ENCODE measurements at regions not wholly inside any gene's neighbourhood (a gene's known extent, or its start where the extent isn't known, plus 50 kb on each side); places are given as distances from the start of the nearest gene placed in this dataset.

DNA sequence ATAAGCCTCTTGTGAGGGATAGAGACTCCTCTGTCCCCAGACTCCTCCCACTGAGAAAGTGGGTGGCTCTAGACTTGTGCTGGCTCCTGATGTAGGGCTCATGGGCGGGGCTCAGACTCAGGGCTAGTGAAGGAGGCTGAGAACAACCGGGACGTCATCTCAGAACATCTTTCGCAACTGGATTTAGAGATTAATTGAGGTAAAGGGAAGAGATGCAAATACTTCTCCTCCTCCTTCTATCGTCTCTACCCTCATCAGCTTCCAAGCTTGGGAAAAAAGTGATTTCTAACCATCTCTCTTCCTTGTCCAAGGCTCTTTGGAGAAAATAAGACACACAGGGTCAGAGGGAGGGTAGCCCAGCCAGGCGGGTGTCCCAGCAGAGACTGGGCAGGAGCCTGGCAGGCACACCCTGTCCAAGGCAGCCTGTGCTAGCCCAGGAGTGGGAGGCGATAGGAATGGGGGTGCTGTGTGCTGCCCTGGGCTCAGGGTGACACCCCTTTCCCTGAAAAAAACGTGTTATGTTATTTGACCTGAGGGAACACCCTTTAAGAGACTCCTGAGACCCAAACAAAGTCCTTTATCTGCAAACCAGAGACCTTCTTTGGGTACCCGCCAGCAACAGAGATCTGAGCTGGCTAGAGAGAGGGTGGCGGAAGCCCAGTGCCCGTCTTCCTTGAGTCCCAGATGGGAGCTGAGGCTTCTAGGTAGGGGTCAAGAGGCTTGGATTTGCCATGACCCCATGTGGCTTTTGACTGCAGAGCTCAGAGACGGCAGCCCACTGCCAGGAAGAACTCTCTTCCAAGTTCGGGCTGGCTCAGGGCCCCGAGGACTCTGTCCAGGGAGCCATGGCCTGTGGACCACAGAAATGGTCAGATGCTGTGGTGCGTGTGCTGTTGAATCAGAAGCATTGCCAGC is 160.9 kb downstream of the ADAMTS15 start:
- TF ChIP-seq, protein P1, sequence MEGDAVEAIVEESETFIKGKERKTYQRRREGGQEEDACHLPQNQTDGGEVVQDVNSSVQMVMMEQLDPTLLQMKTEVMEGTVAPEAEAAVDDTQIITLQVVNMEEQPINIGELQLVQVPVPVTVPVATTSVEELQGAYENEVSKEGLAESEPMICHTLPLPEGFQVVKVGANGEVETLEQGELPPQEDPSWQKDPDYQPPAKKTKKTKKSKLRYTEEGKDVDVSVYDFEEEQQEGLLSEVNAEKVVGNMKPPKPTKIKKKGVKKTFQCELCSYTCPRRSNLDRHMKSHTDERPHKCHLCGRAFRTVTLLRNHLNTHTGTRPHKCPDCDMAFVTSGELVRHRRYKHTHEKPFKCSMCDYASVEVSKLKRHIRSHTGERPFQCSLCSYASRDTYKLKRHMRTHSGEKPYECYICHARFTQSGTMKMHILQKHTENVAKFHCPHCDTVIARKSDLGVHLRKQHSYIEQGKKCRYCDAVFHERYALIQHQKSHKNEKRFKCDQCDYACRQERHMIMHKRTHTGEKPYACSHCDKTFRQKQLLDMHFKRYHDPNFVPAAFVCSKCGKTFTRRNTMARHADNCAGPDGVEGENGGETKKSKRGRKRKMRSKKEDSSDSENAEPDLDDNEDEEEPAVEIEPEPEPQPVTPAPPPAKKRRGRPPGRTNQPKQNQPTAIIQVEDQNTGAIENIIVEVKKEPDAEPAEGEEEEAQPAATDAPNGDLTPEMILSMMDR (IDR thresholded peaks at IDR 0.05; ENCODE audit: low read length, missing control alignments) = no peak
- peak; percentile 79 for DNase-seq (ENCODE audit: low read depth)

DNA sequence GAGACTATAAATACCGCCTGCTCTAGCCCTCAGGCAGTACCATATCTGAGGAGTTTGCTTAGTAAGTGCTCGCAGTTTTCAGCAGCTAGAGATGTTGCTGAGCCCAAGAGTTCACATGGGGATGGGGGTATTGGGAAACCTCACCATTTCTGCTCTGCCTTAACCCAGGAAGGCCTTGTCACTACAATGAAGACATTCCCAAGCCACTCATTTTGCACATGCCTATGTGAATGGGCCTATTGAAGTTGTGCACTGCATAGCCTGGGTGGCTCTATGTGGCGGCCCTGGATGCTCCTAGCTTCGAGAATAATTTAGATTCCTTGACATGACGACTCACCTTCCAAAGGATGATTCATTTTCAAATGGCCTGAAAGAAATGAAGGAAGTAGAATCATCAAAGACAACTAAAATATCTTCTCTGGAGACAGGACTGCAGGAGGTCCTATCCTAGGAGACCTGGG is 163.4 kb downstream of the ADAMTS15 start:
- TF ChIP-seq, protein P1 (IDR thresholded peaks at IDR 0.05; ENCODE audit: low read length, missing control alignments) = no peak
- DNase-seq (ENCODE audit: low read depth) = peak; percentile 65
- H3K4me3 ChIP-seq (replicated peaks; ENCODE audit: low read depth, low read length) = no peak overlapping the region

More for the DNA sequence above, 160.9 kb downstream of the ADAMTS15 start:
- no peak overlapping the region for H3K4me3 ChIP-seq (replicated peaks; ENCODE audit: low read depth, low read length)

DNA sequence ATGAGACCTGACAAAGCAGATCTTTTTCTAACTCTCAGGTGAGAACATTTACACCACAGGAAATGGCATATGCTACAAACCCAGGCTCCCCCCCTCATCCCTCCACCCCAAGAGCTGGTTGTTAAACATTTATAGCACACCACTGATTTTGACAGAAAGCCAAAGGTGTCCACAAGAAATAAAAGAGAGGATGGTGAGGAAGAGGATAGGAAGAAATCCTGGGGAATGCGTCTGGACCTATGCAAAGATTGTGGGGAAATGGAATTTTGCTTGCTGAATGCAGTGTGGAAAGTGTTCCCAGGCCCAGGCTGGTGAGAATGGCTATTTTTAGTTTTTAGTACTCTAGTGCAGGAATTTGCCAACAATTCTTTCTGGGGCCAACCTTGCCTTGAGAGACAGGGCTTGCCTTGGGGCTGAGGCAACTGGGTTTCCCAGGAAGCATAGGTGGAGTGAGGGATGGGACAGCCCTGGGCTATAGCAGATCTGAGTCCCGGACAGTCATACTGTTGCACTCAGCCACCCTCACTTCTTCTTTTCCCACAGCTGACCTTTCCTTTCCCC is 163.9 kb downstream of the ADAMTS15 start:
- no peak overlapping the region for H3K4me3 ChIP-seq (replicated peaks; ENCODE audit: low read depth, low read length)
- TF ChIP-seq, protein P1 (IDR thresholded peaks at IDR 0.05; ENCODE audit: low read length, missing control alignments) = no peak
- peak; percentile 60 for DNase-seq (ENCODE audit: low read depth)

DNA sequence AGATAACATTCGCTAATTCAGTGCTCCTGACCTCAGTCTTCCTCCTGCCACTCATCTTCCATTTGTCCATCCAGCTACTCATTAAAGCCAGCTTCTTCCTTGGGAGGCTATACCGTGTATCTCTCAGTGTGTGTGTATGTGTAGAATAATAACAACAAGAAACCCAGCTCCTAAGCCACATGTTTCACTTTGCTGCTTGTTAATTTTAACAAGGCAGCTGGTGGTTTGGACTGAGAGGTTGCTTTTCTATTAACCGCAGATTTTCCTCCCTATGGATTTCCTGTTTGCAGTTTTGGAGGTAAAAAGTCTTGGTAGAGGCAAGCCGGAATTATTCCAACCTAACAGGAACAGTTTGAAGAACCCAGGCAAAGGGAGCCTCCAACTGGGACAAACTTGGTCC is 165.0 kb downstream of the ADAMTS15 start:
- no peak overlapping the region for H3K4me3 ChIP-seq (replicated peaks; ENCODE audit: low read depth, low read length)
- DNase-seq (ENCODE audit: low read depth) = no peak
- TF ChIP-seq, protein P1 (IDR thresholded peaks at IDR 0.05; ENCODE audit: low read length, missing control alignments) = no peak

DNA sequence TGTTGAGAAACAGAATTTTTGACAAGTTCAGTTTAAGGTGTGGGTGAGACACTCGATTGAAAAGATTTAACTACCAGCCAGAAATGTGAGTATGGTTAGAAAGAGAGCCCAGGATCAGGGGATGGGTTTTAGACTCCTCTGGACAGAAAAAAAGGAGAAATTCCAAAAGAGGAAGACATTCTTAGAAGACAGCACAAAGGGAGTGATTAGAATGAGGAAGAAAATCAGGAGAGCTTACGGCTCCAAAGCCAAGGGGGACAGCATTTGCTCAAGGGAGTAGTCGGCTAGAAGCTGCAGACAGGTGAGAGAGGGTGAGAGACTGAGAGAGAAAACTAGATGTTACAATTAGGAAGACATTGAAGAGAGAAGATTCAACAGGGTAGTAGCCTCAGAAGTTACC is 166.1 kb downstream of the ADAMTS15 start:
- DNase-seq (ENCODE audit: low read depth) = no peak
- TF ChIP-seq, protein P1 (IDR thresholded peaks at IDR 0.05; ENCODE audit: low read length, missing control alignments) = no peak
- H3K4me3 ChIP-seq (replicated peaks; ENCODE audit: low read depth, low read length) = no peak overlapping the region

DNA sequence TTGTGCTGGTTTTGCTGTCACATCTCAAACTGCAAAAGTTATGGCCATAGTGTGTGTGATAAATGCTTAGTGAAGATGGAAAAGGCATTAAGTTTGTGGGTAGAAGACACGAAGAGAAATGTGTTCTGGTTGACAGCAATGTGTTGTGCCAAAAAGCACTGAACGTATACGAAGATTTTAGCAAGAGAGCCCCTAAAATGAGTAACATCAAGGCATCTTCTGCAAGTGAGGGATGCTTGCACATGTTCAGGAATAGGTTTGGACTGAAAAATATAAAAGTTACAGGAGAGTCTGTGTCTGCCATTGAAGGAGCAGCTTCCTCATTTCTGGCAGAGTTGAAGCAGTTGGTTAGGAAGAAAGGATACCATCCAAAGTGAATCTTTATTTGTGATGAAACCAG is 167.1 kb downstream of the ADAMTS15 start:
- DNase-seq (ENCODE audit: low read depth) = no peak
- no peak overlapping the region for H3K4me3 ChIP-seq (replicated peaks; ENCODE audit: low read depth, low read length)
- TF ChIP-seq, protein P1 (IDR thresholded peaks at IDR 0.05; ENCODE audit: low read length, missing control alignments) = no peak

Measured in fibroblast of pulmonary artery (primary cell).